Mesendoderm (in vitro differentiated cells): ENCODE measurements at regions not wholly inside any gene's neighbourhood (a gene's known extent, or its start where the extent isn't known, plus 50 kb on each side); places are given as distances from the start of the nearest gene placed in this dataset.
"Not testable (repeated sequence)": the region's sequence is repeated elsewhere in the genome, so short reads cannot be mapped to it uniquely, and the experiment has no call there.

Experiments used
- DNase-seq: peaks from one replicate; pipeline ENCODE4 v3.0.0; 2013
- H2AK5ac ChIP-seq: 2 replicates; pipeline ENCODE4 v1.6.1; 2013; ENCODE audit warnings: low read length, inconsistent platforms
- H2BK120ac ChIP-seq: 2 replicates; pipeline ENCODE4 v1.6.1; 2013; ENCODE audit warnings: low read depth, mild to moderate bottlenecking, low read length, moderate library complexity, mixed read lengths
- H2BK15ac ChIP-seq: replicated peaks from 2 replicates; pipeline ENCODE4 v1.6.1; 2013; ENCODE audit warnings: low read depth, mild to moderate bottlenecking, moderate library complexity
- H2BK5ac ChIP-seq: 2 replicates; pipeline ENCODE4 v1.6.1; 2013; ENCODE audit warnings: low read length, inconsistent platforms
- H3K18ac ChIP-seq: 2 replicates; pipeline ENCODE4 v1.6.1; 2013; ENCODE audit warnings: mild to moderate bottlenecking, low read length, mixed read lengths
- H3K23ac ChIP-seq: one replicate; pipeline ENCODE4 v1.6.1; 2013; ENCODE audit warnings: low read length
- H3K27ac ChIP-seq: 2 replicates; pipeline ENCODE4 v1.5.1; 2013; ENCODE audit warnings: low read depth, mild to moderate bottlenecking, inconsistent platforms, low read length, moderate library complexity
- H3K27me3 ChIP-seq: 2 replicates; pipeline ENCODE4 v1.6.1; 2013; ENCODE audit warnings: low read length, control low read depth, mild to moderate bottlenecking, inconsistent platforms; ENCODE audit not compliant: insufficient read depth, poor library complexity
- H3K36me3 ChIP-seq: 2 replicates; pipeline ENCODE4 v1.6.1; 2013; ENCODE audit warnings: low read length, inconsistent platforms; ENCODE audit not compliant: control insufficient read depth, insufficient read depth
- H3K4ac ChIP-seq: one replicate; pipeline ENCODE4 v1.6.1; 2013; ENCODE audit warnings: low read depth, mild to moderate bottlenecking, low read length, moderate library complexity
- H3K4me1 ChIP-seq: 2 replicates; pipeline ENCODE4 v1.6.1; 2013; ENCODE audit warnings: low read depth, low read length, inconsistent platforms; ENCODE audit not compliant: control insufficient read depth
- H3K4me2 ChIP-seq: 2 replicates; pipeline ENCODE4 v1.6.1; 2013; ENCODE audit warnings: low read length
- H3K4me3 ChIP-seq: 2 replicates; pipeline ENCODE4 v1.5.1; 2013; ENCODE audit warnings: mild to moderate bottlenecking, low read length
- H3K56ac ChIP-seq: one replicate; pipeline ENCODE4 v1.6.1; 2013; ENCODE audit warnings: low read length
- H3K79me1 ChIP-seq: 2 replicates; pipeline ENCODE4 v1.6.1; 2013; ENCODE audit warnings: low read length, inconsistent platforms
- H3K79me2 ChIP-seq: 2 replicates; pipeline ENCODE4 v1.6.1; 2013; ENCODE audit warnings: mild to moderate bottlenecking, low read length; ENCODE audit not compliant: control insufficient read depth, insufficient read depth
- H3K9ac ChIP-seq: 2 replicates; pipeline ENCODE4 v1.6.1; 2013; ENCODE audit warnings: low read length, inconsistent platforms
- H4K5ac ChIP-seq: one replicate; pipeline ENCODE4 v1.6.1; 2013; ENCODE audit warnings: low read length
- H4K8ac ChIP-seq: one replicate; pipeline ENCODE4 v1.6.1; 2013; ENCODE audit warnings: low read depth, mild to moderate bottlenecking, control low read depth, low read length, moderate library complexity
- WGBS: extraction: QIAGEN DNeasy Blood & Tissue Kit; methylation state at CpG from one replicate; pipeline ENCODE4 v1.1.7; 2013; ENCODE audit warnings: low lambda C conversion rate, missing lambda C conversion rate; ENCODE audit not compliant: insufficient coverage; ENCODE audit errors: extremely low coverage; 5-methylcytosine and 5-hydroxymethylcytosine counted together

- Histone ChIP-seq H3K9ac (no peak overlapping the region), H4K8ac (no peak overlapping the region), H3K4me1 (no peaks in the 10 kb centered on the region), H3K36me3 (no peaks in the 10 kb centered on the region), H4K5ac (no peak overlapping the region), H3K4ac (no peak overlapping the region), H3K79me1 (no peaks in the 10 kb centered on the region), H2BK15ac (no peak overlapping the region), H3K79me2 (no peaks in the 10 kb centered on the region), H2BK5ac (no peak overlapping the region), H2AK5ac (no peak overlapping the region), H3K4me2 (no peak overlapping the region), H3K4me3 (no peak overlapping the region), H3K27ac (no peak overlapping the region), H3K18ac (no peak overlapping the region), H3K27me3 (no peaks in the 10 kb centered on the region), H3K56ac (no peak overlapping the region), H2BK120ac (no peak overlapping the region), H3K23ac (no peak overlapping the region)
- no peak for DNase-seq
- WGBS: no CpG with 5 or more reads among the region's 3 CpGs
Observed at GRCh38 chr9:104319685-104320084, 184.4 kb upstream of the OR13F1 start.

GRCh38 chr9:104322596-104322995, 181.5 kb upstream of the OR13F1 start:
- no peaks in the 10 kb centered on the region for H3K79me2 ChIP-seq
- H2BK15ac ChIP-seq: no peak overlapping the region
- no peak for DNase-seq
- H3K23ac ChIP-seq: no peak overlapping the region
- no peak overlapping the region for H3K4me2 ChIP-seq
- no peak overlapping the region for H3K56ac ChIP-seq
- H3K9ac ChIP-seq: no peak overlapping the region
- no peak overlapping the region for H3K4ac ChIP-seq
- H3K4me3 ChIP-seq: no peak overlapping the region
- no peak overlapping the region for H4K8ac ChIP-seq
- no CpG with 5 or more reads among the region's 3 CpGs for whole genome bisulfite sequencing
- H3K27me3 ChIP-seq: no peaks in the 10 kb centered on the region
- no peak overlapping the region for H4K5ac ChIP-seq
- no peak overlapping the region for H3K18ac ChIP-seq
- H2AK5ac ChIP-seq: no peak overlapping the region
- no peaks in the 10 kb centered on the region for H3K79me1 ChIP-seq
- no peaks in the 10 kb centered on the region for H3K36me3 ChIP-seq
- no peak overlapping the region for H2BK5ac ChIP-seq
- no peaks in the 10 kb centered on the region for H3K4me1 ChIP-seq
- H3K27ac ChIP-seq: no peak overlapping the region
- no peak overlapping the region for H2BK120ac ChIP-seq

- H2BK5ac ChIP-seq, H3K79me2 ChIP-seq, H3K4me3 ChIP-seq, H3K27ac ChIP-seq, H4K5ac ChIP-seq, H3K79me1 ChIP-seq, H3K23ac ChIP-seq, H3K56ac ChIP-seq, H3K4me1 ChIP-seq, H3K36me3 ChIP-seq, H3K18ac ChIP-seq, H2BK120ac ChIP-seq, H3K9ac ChIP-seq, H3K27me3 ChIP-seq, H3K4me2 ChIP-seq, H2BK15ac ChIP-seq, H3K4ac ChIP-seq, H4K8ac ChIP-seq, DNase-seq, H2AK5ac ChIP-seq: not testable (repeated sequence)
- no CpG with 5 or more reads among the region's 2 CpGs for WGBS
Observed at GRCh38 chr9:104323967-104324694, 179.9 kb upstream of the OR13F1 start.

GRCh38 chr9:104326912-104327311, 177.2 kb upstream of the OR13F1 start:
- H3K9ac ChIP-seq: no peak overlapping the region
- no peak overlapping the region for H3K23ac ChIP-seq
- no CpG with 5 or more reads among the region's 2 CpGs for WGBS

GRCh38 chr9:104329245-104329644, 174.8 kb upstream of the OR13F1 start:
- Histone ChIP-seq H3K4me2 (no peak overlapping the region), H4K5ac (no peak overlapping the region), H3K79me1 (no peaks in the 10 kb centered on the region), H3K36me3 (no peaks in the 10 kb centered on the region), H2BK15ac (no peak overlapping the region), H3K27me3 (no peaks in the 10 kb centered on the region), H3K4ac (no peak overlapping the region), H2BK5ac (no peak overlapping the region), H3K18ac (no peak overlapping the region), H3K9ac (no peak overlapping the region), H4K8ac (no peak overlapping the region), H3K23ac (no peak overlapping the region), H3K27ac (no peak overlapping the region), H3K4me3 (no peak overlapping the region), H3K79me2 (no peaks in the 10 kb centered on the region), H3K56ac (no peak overlapping the region), H2BK120ac (no peak overlapping the region), H2AK5ac (no peak overlapping the region), H3K4me1 (no peaks in the 10 kb centered on the region)
- 100% methylated on average over 1 of the region's 18 CpGs for WGBS
- DNase-seq: no peak

More at GRCh38 chr9:104326912-104327311, 177.2 kb upstream of the OR13F1 start:
- no peak overlapping the region for H3K27ac ChIP-seq
- no peak overlapping the region for H3K4me2 ChIP-seq
- DNase-seq: no peak
- H3K4ac ChIP-seq: no peak overlapping the region
- H3K79me2 ChIP-seq: no peaks in the 10 kb centered on the region
- H2AK5ac ChIP-seq: no peak overlapping the region
- H3K4me3 ChIP-seq: no peak overlapping the region
- no peaks in the 10 kb centered on the region for H3K36me3 ChIP-seq
- H2BK120ac ChIP-seq: no peak overlapping the region
- H2BK15ac ChIP-seq: no peak overlapping the region
- no peaks in the 10 kb centered on the region for H3K79me1 ChIP-seq
- no peaks in the 10 kb centered on the region for H3K4me1 ChIP-seq
- H4K8ac ChIP-seq: no peak overlapping the region
- no peak overlapping the region for H4K5ac ChIP-seq
- no peak overlapping the region for H3K56ac ChIP-seq
- H3K18ac ChIP-seq: no peak overlapping the region
- H3K27me3 ChIP-seq: no peaks in the 10 kb centered on the region
- H2BK5ac ChIP-seq: no peak overlapping the region

- Histone ChIP-seq H2AK5ac (no peak overlapping the region), H3K27me3 (no peaks in the 10 kb centered on the region), H4K5ac (no peak overlapping the region), H4K8ac (no peak overlapping the region), H3K79me1 (no peaks in the 10 kb centered on the region), H3K36me3 (no peaks in the 10 kb centered on the region), H3K56ac (no peak overlapping the region), H3K4me2 (no peak overlapping the region), H3K18ac (no peak overlapping the region), H3K4me1 (no peaks in the 10 kb centered on the region), H3K9ac (no peak overlapping the region), H2BK120ac (no peak overlapping the region), H2BK5ac (no peak overlapping the region), H3K23ac (no peak overlapping the region), H3K79me2 (no peaks in the 10 kb centered on the region), H2BK15ac (no peak overlapping the region), H3K4me3 (no peak overlapping the region), H3K27ac (no peak overlapping the region), H3K4ac (no peak overlapping the region)
- no CpG with 5 or more reads among the region's 3 CpGs for WGBS
- DNase-seq: no peak
Observed at GRCh38 chr9:104330841-104331240, 173.2 kb upstream of the OR13F1 start.
